SK-N-SH (cell line): ENCODE measurements at regions not wholly inside any gene's neighbourhood (a gene's known extent, or its start where the extent isn't known, plus 50 kb on each side); places are given as distances from the start of the nearest gene placed in this dataset.

Source experiments
- CTCF ChIA-PET: fragments of 300-600, 350-600 bp; formaldehyde crosslinking; extraction: SDS; loops from one replicate; lab custom pipeline; 2021; lab: Yijun Ruan, JAX
- POLR2A ChIA-PET: fragments of 350-600 bp; sonication (Branson Sonifier 250); formaldehyde crosslinking; extraction: SDS; loops from one replicate; lab custom pipeline; 2020; ENCODE audit warnings: antibody characterized with exemption, inconsistent platforms; lab: Yijun Ruan, JAX
- DNase-seq: peaks from one replicate; pipeline ENCODE4 v3.0.0; 2012
- H2AFZ ChIP-seq: fragments of 200-600 bp; sonication (generic); 2 replicates; pipeline ENCODE4 v1.8.1; 2016; ENCODE audit warnings: antibody characterized with exemption, mild to moderate bottlenecking, low read depth
- H3F3A ChIP-seq: fragments of 200-600 bp; sonication (generic); replicated peaks from 2 replicates; pipeline ENCODE3; 2016; ENCODE audit warnings: antibody characterized with exemption, mild to moderate bottlenecking; ENCODE audit not compliant: insufficient read depth
- H3K27ac ChIP-seq, 2 experiments: fragments of 200-500 bp in 1 of 2; fragments of 200-600 bp in 1 of 2; sonication (Bioruptor generic) in 1 of 2; sonication (generic), shearing (Covaris generic) in 1 of 2; 2 replicates each; pipeline versions ENCODE4 v1.5.1 to v1.6.1; 2014 to 2016; ENCODE audit warnings: low read depth in 2 of 2, inconsistent platforms in 1 of 2, low read length in 1 of 2, mild to moderate bottlenecking in 1 of 2, mixed read lengths in 1 of 2
- H3K27me3 ChIP-seq: fragments of 200-600 bp; sonication (generic), shearing (Covaris generic); 2 replicates; pipeline ENCODE4 v1.6.1; 2016; ENCODE audit warnings: mixed run types; ENCODE audit not compliant: insufficient read depth
- H3K36me3 ChIP-seq, 2 experiments: fragments of 200-500 bp in 1 of 2; fragments of 200-600 bp in 1 of 2; sonication (Bioruptor generic) in 1 of 2; sonication (generic) in 1 of 2; replicated peaks in 1 of 2; 2 replicates each; pipeline versions ENCODE3 to v1.5.1; 2014 to 2016; ENCODE audit warnings: low read length in 1 of 2, mild to moderate bottlenecking in 1 of 2; ENCODE audit not compliant: insufficient read depth in 2 of 2, control insufficient read depth in 1 of 2
- H3K4me1 ChIP-seq, 2 experiments: fragments of 200-500 bp in 1 of 2; fragments of 200-600 bp in 1 of 2; sonication (Bioruptor generic) in 1 of 2; sonication (generic), shearing (Covaris generic) in 1 of 2; 2 replicates each; pipeline versions ENCODE4 v1.5.1 to v1.6.1; 2014 to 2016; ENCODE audit warnings: low read depth in 1 of 2, low read length in 1 of 2, mixed run types in 1 of 2; ENCODE audit not compliant: insufficient read depth in 2 of 2, control insufficient read depth in 1 of 2
- H3K4me2 ChIP-seq: fragments of 200-600 bp; sonication (generic), shearing (Covaris generic); 2 replicates; pipeline ENCODE4 v1.6.1; 2017; ENCODE audit warnings: mixed run types
- H3K4me3 ChIP-seq, 2 experiments: fragments of 200-500 bp in 1 of 2; fragments of 200-600 bp in 1 of 2; sonication (Bioruptor generic) in 1 of 2; sonication (generic), shearing (Covaris generic) in 1 of 2; 2 replicates each; pipeline versions ENCODE4 v1.5.1 to v1.8.1; 2014 to 2016; ENCODE audit warnings: low read depth in 2 of 2, inconsistent platforms in 1 of 2, low read length in 1 of 2, mild to moderate bottlenecking in 1 of 2, mixed read lengths in 1 of 2, moderate library complexity in 1 of 2
- H3K79me2 ChIP-seq: fragments of 200-600 bp; sonication (generic); 2 replicates; pipeline ENCODE4 v1.8.1; 2017; ENCODE audit warnings: mild to moderate bottlenecking; ENCODE audit not compliant: insufficient read depth
- H3K9ac ChIP-seq: fragments of 200-600 bp; sonication (generic); 2 replicates; pipeline ENCODE4 v1.6.1; 2017; ENCODE audit warnings: mixed run types
- H3K9me2 ChIP-seq: fragments of 200-600 bp; sonication (generic); 2 replicates; pipeline ENCODE4 v1.6.1; 2017; ENCODE audit warnings: mixed run types
- H3K9me3 ChIP-seq: fragments of 200-600 bp; sonication (generic); 2 replicates; pipeline ENCODE4 v1.6.1; 2017; ENCODE audit warnings: mixed run types, mild to moderate bottlenecking, moderate library complexity
- H4K20me1 ChIP-seq: fragments of 200-600 bp; sonication (generic); 2 replicates; pipeline ENCODE4 v1.6.1; 2017; ENCODE audit warnings: mild to moderate bottlenecking, mixed run types; ENCODE audit not compliant: insufficient read depth
- CHD2 ChIP-seq: fragments of 150-350 bp; IDR thresholded peaks from 2 replicates; pipeline ENCODE4 v1.6.1; 2018; ENCODE audit warnings: low read length; ENCODE audit not compliant: partially characterized antibody
- ELF1 ChIP-seq: IDR thresholded peaks from 2 replicates; pipeline ENCODE4 v1.4.0; 2012
- FOXM1 ChIP-seq: IDR thresholded peaks from 2 replicates; pipeline ENCODE4 v1.4.0; 2012; ENCODE audit warnings: low read depth, mild to moderate bottlenecking
- GABPA ChIP-seq: IDR thresholded peaks from 2 replicates; pipeline ENCODE4 v1.4.0; 2012; ENCODE audit warnings: low read depth, mild to moderate bottlenecking
- GATA2 ChIP-seq: sonication (generic); formaldehyde crosslinking; IDR thresholded peaks from 2 replicates; pipeline ENCODE4 v1.5.0; 2020; ENCODE audit warnings: mild to moderate bottlenecking, missing genetic modification reagents
- JUND ChIP-seq: IDR thresholded peaks from 2 replicates; pipeline ENCODE4 v1.4.0; 2012
- MEF2A ChIP-seq: IDR thresholded peaks from 2 replicates; pipeline ENCODE4 v1.4.0; 2012; ENCODE audit warnings: low read depth, borderline replicate concordance
- MXI1 ChIP-seq: IDR thresholded peaks from 2 replicates; pipeline ENCODE4 v1.6.1; 2012; ENCODE audit warnings: mild to moderate bottlenecking, low read depth, low read length, improper control_type of control experiment
- NRF1 ChIP-seq: IDR thresholded peaks from 2 replicates; pipeline ENCODE4 v1.6.1; 2012; ENCODE audit warnings: low read depth, mild to moderate bottlenecking, low read length
- PBX3 ChIP-seq: IDR thresholded peaks from 2 replicates; pipeline ENCODE4; 2012
- POLR2AphosphoS5 ChIP-seq: IDR thresholded peaks from 2 replicates; pipeline ENCODE4 v1.6.1; 2012; ENCODE audit warnings: low read depth, low read length
- RAD21 ChIP-seq: IDR thresholded peaks from 2 replicates; pipeline ENCODE4 v1.6.1; 2012; ENCODE audit warnings: mild to moderate bottlenecking, low read length
- RCOR1 ChIP-seq: fragments of 150-350 bp; IDR thresholded peaks from 2 replicates; pipeline ENCODE4 v1.6.1; 2017; ENCODE audit warnings: antibody characterized with exemption, low read length
- REST ChIP-seq: IDR thresholded peaks from 2 replicates; pipeline ENCODE4 v1.6.1; 2012; ENCODE audit warnings: mild to moderate bottlenecking, low read depth, low read length, moderate library complexity
- RXRA ChIP-seq: IDR thresholded peaks from 2 replicates; pipeline ENCODE4 v1.4.0; 2012; ENCODE audit warnings: low read depth, mild to moderate bottlenecking, borderline replicate concordance
- SIN3A ChIP-seq: IDR thresholded peaks from 2 replicates; pipeline ENCODE4 v1.6.1; 2012; ENCODE audit warnings: low read depth, mild to moderate bottlenecking, low read length, moderate library complexity, borderline replicate concordance
- TAF1 ChIP-seq: IDR thresholded peaks from 2 replicates; pipeline ENCODE4 v1.6.1; 2012; ENCODE audit warnings: low read depth, mild to moderate bottlenecking, low read length, moderate library complexity, borderline replicate concordance
- TCF12 ChIP-seq: IDR thresholded peaks from 2 replicates; pipeline ENCODE4 v1.4.0; 2012
- TEAD4 ChIP-seq: IDR thresholded peaks from 2 replicates; pipeline ENCODE4 v1.4.0; 2012; ENCODE audit warnings: mild to moderate bottlenecking, borderline replicate concordance; ENCODE audit not compliant: insufficient read depth
- USF1 ChIP-seq: IDR thresholded peaks from 2 replicates; pipeline ENCODE4 v1.4.0; 2012; ENCODE audit warnings: low read depth, borderline replicate concordance
- YY1 ChIP-seq: IDR thresholded peaks from 2 replicates; pipeline ENCODE4 v1.4.0; 2012; ENCODE audit warnings: low read depth, mild to moderate bottlenecking
- WGBS: methylation state at CpG from one replicate; pipeline ENCODE4 v1.1.6; 2017; ENCODE audit warnings: low lambda C conversion rate; 5-methylcytosine and 5-hydroxymethylcytosine counted together
- TF ChIP-seq, protein P1 (sequence below): fragments of 150-350 bp; IDR thresholded peaks from 2 replicates; pipeline ENCODE4 v1.6.1; 2016; ENCODE audit warnings: mild to moderate bottlenecking, low read depth, low read length
- TF ChIP-seq, protein P2 (sequence below): IDR thresholded peaks from 2 replicates; pipeline ENCODE4 v1.4.0; 2012; ENCODE audit warnings: low read depth

GRCh38 chr22:49483281-49483870 lies 344.3 kb downstream of the BRD1 start:
- TF ChIP-seq FOXM1 (no peak), TEAD4 (no peak), TCF12 (no peak), JUND (no peak), POLR2AphosphoS5 (no peak), RXRA (no peak), SIN3A (no peak), PBX3 (no peak), MXI1 (no peak), NRF1 (no peak), YY1 (no peak), RCOR1 (no peak), GATA2 (CRISPR knock-in tag) (no peak)
- H3K27me3 ChIP-seq: no peaks in the 10 kb centered on the region; the same call in 1 of the 2 replicates
- no peaks in the 10 kb centered on the region for H3K4me1 ChIP-seq
- H3F3A ChIP-seq: no peaks in the 10 kb centered on the region
- ChIA-PET POLR2A (no interaction called here), CTCF (no interaction called here)
- H3K9ac ChIP-seq: no peak overlapping the region
- H3K9me3 ChIP-seq: no peaks in the 10 kb centered on the region
- WGBS: 47% methylated on average over 3 of the region's 17 CpGs
- no peak overlapping the region for H2AFZ ChIP-seq
- H3K4me2 ChIP-seq: no peak overlapping the region
- no peaks in the 10 kb centered on the region for H3K36me3 ChIP-seq
- H4K20me1 ChIP-seq: no peaks in the 10 kb centered on the region
- H3K79me2 ChIP-seq: no peaks in the 10 kb centered on the region
- no peaks in the 10 kb centered on the region for H3K9me2 ChIP-seq
- no peak overlapping the region for H3K4me3 ChIP-seq
- H3K27ac ChIP-seq: no peak overlapping the region
- DNase-seq: no peak

- Histone ChIP-seq H3K9ac (no peak overlapping the region), H4K20me1 (no peaks in the 10 kb centered on the region), H3K27ac (no peak overlapping the region), H3K79me2 (no peaks in the 10 kb centered on the region), H3K27me3 (no peaks in the 10 kb centered on the region; the same call in 1 of the 2 replicates)
- CTCF ChIA-PET: no interaction called here
- TF ChIP-seq GABPA: no peak
- TF ChIP-seq TAF1: no peak
- no peak for TF ChIP-seq USF1
- TF ChIP-seq REST: no peak
- TF ChIP-seq POLR2AphosphoS5: no peak
- no peak for TF ChIP-seq CHD2
- TF ChIP-seq MEF2A: no peak
- TF ChIP-seq FOXM1: no peak
- TF ChIP-seq, protein P1, sequence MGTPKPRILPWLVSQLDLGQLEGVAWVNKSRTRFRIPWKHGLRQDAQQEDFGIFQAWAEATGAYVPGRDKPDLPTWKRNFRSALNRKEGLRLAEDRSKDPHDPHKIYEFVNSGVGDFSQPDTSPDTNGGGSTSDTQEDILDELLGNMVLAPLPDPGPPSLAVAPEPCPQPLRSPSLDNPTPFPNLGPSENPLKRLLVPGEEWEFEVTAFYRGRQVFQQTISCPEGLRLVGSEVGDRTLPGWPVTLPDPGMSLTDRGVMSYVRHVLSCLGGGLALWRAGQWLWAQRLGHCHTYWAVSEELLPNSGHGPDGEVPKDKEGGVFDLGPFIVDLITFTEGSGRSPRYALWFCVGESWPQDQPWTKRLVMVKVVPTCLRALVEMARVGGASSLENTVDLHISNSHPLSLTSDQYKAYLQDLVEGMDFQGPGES: no peak
- TF ChIP-seq, protein P2, sequence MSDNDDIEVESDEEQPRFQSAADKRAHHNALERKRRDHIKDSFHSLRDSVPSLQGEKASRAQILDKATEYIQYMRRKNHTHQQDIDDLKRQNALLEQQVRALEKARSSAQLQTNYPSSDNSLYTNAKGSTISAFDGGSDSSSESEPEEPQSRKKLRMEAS: no peak
- no peak for TF ChIP-seq RCOR1
- no peak for TF ChIP-seq RAD21
- TF ChIP-seq ELF1: no peak
- no peak for TF ChIP-seq JUND
- TF ChIP-seq, all 33 proteins: peak for 0
- Histone ChIP-seq H3K4me3 (no peak overlapping the region), H3F3A (no peaks in the 10 kb centered on the region), H3K4me1 (no peaks in the 10 kb centered on the region), H3K4me2 (no peak overlapping the region), H3K36me3 (no peaks in the 10 kb centered on the region), H3K9me3 (no peaks in the 10 kb centered on the region), H3K9me2 (no peaks in the 10 kb centered on the region), H2AFZ (no peak overlapping the region)
- no peak for DNase-seq
- POLR2A ChIA-PET: no interaction called here
- 46% methylated on average over 7 of the region's 13 CpGs for WGBS
These were observed 344.9 kb downstream of the BRD1 start for GRCh38 chr22:49482811-49483210.
